GM13976 (cell line): ENCODE measurements at regions not wholly inside any gene's neighbourhood (a gene's known extent, or its start where the extent isn't known, plus 50 kb on each side); places are given as distances from the start of the nearest gene placed in this dataset.

ENCODE experiments used
- DNase-seq: peaks from one replicate; pipeline ENCODE4 v3.0.0; 2012; ENCODE audit warnings: low spot score
- in situ Hi-C: fragments of 300-500 bp; cut with MboI; formaldehyde crosslinking; loops from one replicate; pipeline ENCODE4 v1.12.0; 2022; ENCODE audit warnings: low sequenced_read_pairs, mixed read lengths, inconsistent platforms; ENCODE audit not compliant: unreplicated experiment
- TF ChIP-seq, protein P1 (sequence below): IDR thresholded peaks from 2 replicates; pipeline ENCODE4 v1.5.1; 2012; ENCODE audit warnings: borderline replicate concordance, mild to moderate bottlenecking; ENCODE audit not compliant: insufficient read depth; ENCODE audit errors: extremely low read depth, missing control alignments, control extremely low read depth

DNA sequence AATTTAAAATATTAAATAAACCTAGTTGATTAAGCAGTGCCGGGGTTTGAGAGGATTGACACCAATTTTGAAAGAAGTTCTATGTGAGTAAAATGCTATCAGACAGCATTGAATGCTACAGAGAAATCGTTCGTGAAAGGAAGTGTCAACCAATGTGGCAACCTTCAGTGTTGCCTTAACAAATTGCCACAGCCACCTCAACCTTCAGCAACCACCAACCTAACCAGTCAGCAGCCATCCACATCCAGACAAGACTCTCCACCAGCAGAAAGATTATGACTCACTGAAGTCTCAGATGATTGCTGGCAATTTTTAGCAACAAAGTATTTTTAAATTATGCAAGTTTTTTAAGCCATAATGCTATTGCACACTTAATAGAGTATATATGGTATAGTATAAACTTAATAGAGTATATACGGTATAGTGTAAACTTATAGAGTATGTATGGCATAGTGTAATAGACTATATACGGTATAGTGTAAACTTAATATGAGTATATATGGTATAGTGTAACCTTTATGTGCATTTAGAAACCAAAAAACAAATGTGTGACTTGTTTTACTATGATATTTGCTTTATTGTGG lies 65.3 kb upstream of the ID4 start:
- in situ Hi-C loops = no loop called here
- DNase-seq = no peak
- TF ChIP-seq, protein P1, sequence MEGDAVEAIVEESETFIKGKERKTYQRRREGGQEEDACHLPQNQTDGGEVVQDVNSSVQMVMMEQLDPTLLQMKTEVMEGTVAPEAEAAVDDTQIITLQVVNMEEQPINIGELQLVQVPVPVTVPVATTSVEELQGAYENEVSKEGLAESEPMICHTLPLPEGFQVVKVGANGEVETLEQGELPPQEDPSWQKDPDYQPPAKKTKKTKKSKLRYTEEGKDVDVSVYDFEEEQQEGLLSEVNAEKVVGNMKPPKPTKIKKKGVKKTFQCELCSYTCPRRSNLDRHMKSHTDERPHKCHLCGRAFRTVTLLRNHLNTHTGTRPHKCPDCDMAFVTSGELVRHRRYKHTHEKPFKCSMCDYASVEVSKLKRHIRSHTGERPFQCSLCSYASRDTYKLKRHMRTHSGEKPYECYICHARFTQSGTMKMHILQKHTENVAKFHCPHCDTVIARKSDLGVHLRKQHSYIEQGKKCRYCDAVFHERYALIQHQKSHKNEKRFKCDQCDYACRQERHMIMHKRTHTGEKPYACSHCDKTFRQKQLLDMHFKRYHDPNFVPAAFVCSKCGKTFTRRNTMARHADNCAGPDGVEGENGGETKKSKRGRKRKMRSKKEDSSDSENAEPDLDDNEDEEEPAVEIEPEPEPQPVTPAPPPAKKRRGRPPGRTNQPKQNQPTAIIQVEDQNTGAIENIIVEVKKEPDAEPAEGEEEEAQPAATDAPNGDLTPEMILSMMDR = no peak

DNA sequence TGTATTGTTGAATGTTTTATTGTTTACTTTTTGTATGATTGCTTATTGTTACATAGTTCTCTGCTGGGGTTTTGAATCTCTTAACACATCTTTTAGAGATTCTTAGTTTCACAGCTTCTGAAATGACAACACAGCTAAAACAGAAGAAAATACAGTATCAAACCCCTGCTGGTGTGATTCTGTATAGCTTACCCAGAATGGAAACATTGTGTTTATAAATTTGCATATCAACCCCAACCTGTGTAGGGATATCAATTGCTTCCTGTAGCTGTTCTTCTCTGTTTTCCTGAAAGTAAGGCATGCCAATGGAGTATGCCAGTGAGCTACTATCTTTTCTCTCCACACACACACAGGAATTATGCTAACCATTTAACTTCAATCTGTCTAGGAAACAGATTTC lies 64.3 kb upstream of the ID4 start:
- DNase-seq = no peak
- in situ Hi-C loops = no loop called here
- TF ChIP-seq, protein P1 = no peak

DNA sequence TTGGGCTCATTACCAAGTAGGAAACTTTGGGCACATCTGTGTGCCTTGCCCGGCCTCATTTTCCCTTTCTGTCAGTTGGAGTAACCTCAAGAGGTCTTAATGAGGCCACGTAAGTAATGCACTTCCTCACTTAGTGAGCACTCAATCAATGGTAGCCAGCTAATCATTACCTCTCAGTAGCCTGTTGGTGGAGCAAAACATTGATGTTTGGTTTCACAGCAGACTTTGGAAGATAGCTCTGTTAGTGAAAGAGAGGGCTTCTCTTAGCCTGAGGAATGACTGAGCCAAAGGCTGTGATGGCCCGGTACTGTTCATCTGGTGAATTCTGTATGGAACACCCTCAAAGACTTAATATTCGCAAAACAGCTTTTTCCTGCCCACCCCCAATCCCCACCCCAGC lies 55.9 kb upstream of the ID4 start:
- no peak for DNase-seq
- TF ChIP-seq, protein P1 = no peak
- in situ Hi-C loops = no loop called here

DNA sequence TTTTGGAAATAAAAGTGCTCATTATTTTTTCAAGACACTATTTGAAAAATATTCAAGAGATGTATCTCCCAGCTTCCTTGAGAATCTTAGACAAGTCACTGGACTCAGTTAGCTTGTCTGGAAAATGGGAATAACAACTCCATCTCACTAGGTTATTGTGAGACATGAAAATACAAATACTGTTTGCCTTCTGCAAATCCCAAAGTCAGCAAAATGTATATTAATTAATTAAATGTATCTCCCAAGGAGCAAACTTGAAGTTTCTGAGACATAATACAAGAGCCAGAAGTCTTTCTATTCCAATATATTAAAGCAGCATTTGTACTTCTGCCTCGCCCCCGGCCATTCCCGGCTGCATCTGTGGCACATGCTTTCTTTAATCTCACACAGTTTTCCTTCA lies 54.6 kb upstream of the ID4 start:
- DNase-seq = no peak
- in situ Hi-C loops = no loop called here
- TF ChIP-seq, protein P1 = no peak
